HG03097 (cell line): ENCODE measurements at regions not wholly inside any gene's neighbourhood (a gene's known extent, or its start where the extent isn't known, plus 50 kb on each side); places are given as distances from the start of the nearest gene placed in this dataset.
"Not testable (repeated sequence)": the region's sequence is repeated elsewhere in the genome, so short reads cannot be mapped to it uniquely, and the experiment has no call there.

Experiments
- ATAC-seq: cut with Tn5 transposase; IDR thresholded peaks from one replicate; pipeline ENCODE4 v1.9.1; 2021; ENCODE audit not compliant: unreplicated experiment, low FRiP score

- no peak for ATAC-seq
Observed at GRCh38 chr3:106114848-106115247, 246.0 kb upstream of the CBLB start.

GRCh38 chr3:106115557-106115956 is 246.7 kb upstream of the CBLB start:
- no peak for ATAC-seq

- ATAC-seq, result no peak
Observed at GRCh38 chr3:106116733-106117489, 248.1 kb upstream of the CBLB start.

GRCh38 chr3:106117490-106117858 is 248.7 kb upstream of the CBLB start:
- no peak for ATAC-seq

GRCh38 chr3:106119614-106120082 is 250.8 kb upstream of the CBLB start:
- no peak for ATAC-seq

GRCh38 chr3:106120356-106120755 is 251.5 kb upstream of the CBLB start:
- no peak for ATAC-seq

GRCh38 chr3:106121491-106122289 is 252.9 kb upstream of the CBLB start:
- no peak for ATAC-seq

GRCh38 chr3:106124818-106125217 is 256.0 kb upstream of the CBLB start:
- no peak for ATAC-seq

GRCh38 chr3:106125321-106125720 is 256.5 kb upstream of the CBLB start:
- no peak for ATAC-seq

GRCh38 chr3:106126067-106126845 is 257.4 kb upstream of the CBLB start:
- no peak for ATAC-seq

- ATAC-seq, result no peak
Observed at GRCh38 chr3:106126846-106127235, 258.0 kb upstream of the CBLB start.

GRCh38 chr3:106129939-106130338 is 261.1 kb upstream of the CBLB start:
- no peak for ATAC-seq

GRCh38 chr3:106130384-106131198 is 261.8 kb upstream of the CBLB start:
- no peak for ATAC-seq

GRCh38 chr3:106135451-106136160 is 266.8 kb upstream of the CBLB start:
- no peak for ATAC-seq

- no peak for ATAC-seq
Observed at GRCh38 chr3:106139826-106140225, 271.0 kb upstream of the CBLB start.

GRCh38 chr3:106140431-106140830 is 271.6 kb upstream of the CBLB start:
- no peak for ATAC-seq

GRCh38 chr3:106144030-106144429 is 275.2 kb upstream of the CBLB start:
- ATAC-seq, result no peak

GRCh38 chr3:106148440-106149082 is 279.7 kb upstream of the CBLB start:
- not testable (repeated sequence) for ATAC-seq

- no peak for ATAC-seq
Observed at GRCh38 chr3:106157411-106157810, 288.6 kb upstream of the CBLB start.
